ENCODE measurements at regions not wholly inside any gene's neighbourhood (a gene's known extent, or its start where the extent isn't known, plus 50 kb on each side); places are given as distances from the start of the nearest gene placed in this dataset.

DNA sequence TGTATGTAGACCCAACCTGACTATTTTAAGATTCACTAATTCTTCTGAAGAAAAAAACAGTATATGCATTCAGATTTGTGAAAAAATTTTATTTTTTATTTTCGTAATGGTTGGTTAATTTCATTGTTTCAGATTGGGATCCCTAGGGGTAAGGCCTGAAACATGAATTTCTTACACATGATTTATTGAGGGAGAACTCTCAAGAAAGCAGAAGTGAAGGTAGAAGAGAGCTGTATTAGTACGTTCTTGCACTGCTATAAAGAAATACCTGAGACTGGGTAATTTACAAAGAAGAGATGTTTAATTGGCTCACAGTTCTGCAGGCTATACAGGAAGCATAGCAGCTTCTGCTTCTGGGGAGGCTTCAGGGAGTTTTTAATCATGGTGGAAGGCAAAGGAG, 611.9 kb upstream of the TECRL start:
- ATAC-seq, result no peak
- H3K4me1 ChIP-seq (ENCODE audit: control insufficient read depth in 1 of 2, insufficient read depth in 2 of 2, low read length in 2 of 2), result no peaks in the 10 kb centered on the region
- H3K27me3 ChIP-seq (ENCODE audit: insufficient read depth, low read length), result no peaks in the 10 kb centered on the region
- no peak overlapping the region for H3K4me2 ChIP-seq (ENCODE audit: low read length)
- no peaks in the 10 kb centered on the region for H3K36me3 ChIP-seq (ENCODE audit: control insufficient read depth in 1 of 2, insufficient read depth in 2 of 2, low read length in 2 of 2)
- H3K9me3 ChIP-seq (ENCODE audit: control insufficient read depth in 1 of 2, insufficient read depth in 1 of 2, low read depth in 1 of 2, low read length in 2 of 2), result peaks cover 3 to 7% of the 10 kb centered on the region in 2 experiments; a peak in 2 of 4 replicates
- H3K27ac ChIP-seq (ENCODE audit: low read depth, low read length), result no peak overlapping the region
- ChIA-PET CTCF (no interaction called here), POLR2A (no interaction called here), RAD21 (ENCODE audit: low non-redundant PET in 1 of 2, low total read pairs in 2 of 2, uncharacterized antibody in 2 of 2, unreplicated experiment in 2 of 2) (no interaction called here)
- DNase-seq (ENCODE audit: low read depth, low spot score), result no peak
- BruUV-seq (replicated peaks), result no TSS peak
- no peak overlapping the region for H3K9ac ChIP-seq (ENCODE audit: low read length)
- H3K79me2 ChIP-seq (ENCODE audit: insufficient read depth, low read length), result no peaks in the 10 kb centered on the region
- no peaks in the 10 kb centered on the region for H4K20me1 ChIP-seq (ENCODE audit: insufficient read depth)
- intact Hi-C loops (cut with micrococcal nuclease), result no loop called here
- H2AFZ ChIP-seq (ENCODE audit: low read depth, low read length, poor library complexity, severe bottlenecking), result no peak overlapping the region
- no peaks in the 10 kb centered on the region for H3K9me2 ChIP-seq (ENCODE audit: insufficient read depth)
- H3K4me3 ChIP-seq (replicated peaks in 1 of 2; ENCODE audit: low read depth in 1 of 2, low read length in 2 of 2), result no peak overlapping the region
- TF ChIP-seq, protein P1, sequence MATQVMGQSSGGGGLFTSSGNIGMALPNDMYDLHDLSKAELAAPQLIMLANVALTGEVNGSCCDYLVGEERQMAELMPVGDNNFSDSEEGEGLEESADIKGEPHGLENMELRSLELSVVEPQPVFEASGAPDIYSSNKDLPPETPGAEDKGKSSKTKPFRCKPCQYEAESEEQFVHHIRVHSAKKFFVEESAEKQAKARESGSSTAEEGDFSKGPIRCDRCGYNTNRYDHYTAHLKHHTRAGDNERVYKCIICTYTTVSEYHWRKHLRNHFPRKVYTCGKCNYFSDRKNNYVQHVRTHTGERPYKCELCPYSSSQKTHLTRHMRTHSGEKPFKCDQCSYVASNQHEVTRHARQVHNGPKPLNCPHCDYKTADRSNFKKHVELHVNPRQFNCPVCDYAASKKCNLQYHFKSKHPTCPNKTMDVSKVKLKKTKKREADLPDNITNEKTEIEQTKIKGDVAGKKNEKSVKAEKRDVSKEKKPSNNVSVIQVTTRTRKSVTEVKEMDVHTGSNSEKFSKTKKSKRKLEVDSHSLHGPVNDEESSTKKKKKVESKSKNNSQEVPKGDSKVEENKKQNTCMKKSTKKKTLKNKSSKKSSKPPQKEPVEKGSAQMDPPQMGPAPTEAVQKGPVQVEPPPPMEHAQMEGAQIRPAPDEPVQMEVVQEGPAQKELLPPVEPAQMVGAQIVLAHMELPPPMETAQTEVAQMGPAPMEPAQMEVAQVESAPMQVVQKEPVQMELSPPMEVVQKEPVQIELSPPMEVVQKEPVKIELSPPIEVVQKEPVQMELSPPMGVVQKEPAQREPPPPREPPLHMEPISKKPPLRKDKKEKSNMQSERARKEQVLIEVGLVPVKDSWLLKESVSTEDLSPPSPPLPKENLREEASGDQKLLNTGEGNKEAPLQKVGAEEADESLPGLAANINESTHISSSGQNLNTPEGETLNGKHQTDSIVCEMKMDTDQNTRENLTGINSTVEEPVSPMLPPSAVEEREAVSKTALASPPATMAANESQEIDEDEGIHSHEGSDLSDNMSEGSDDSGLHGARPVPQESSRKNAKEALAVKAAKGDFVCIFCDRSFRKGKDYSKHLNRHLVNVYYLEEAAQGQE (IDR thresholded peaks at IDR 0.05; ENCODE audit: low read depth), result no peak
- TF ChIP-seq SRF (IDR thresholded peaks at IDR 0.05; ENCODE audit: low read depth) (no peak), RAD21 (IDR thresholded peaks at IDR 0.05; ENCODE audit: low read depth) (no peak), ZNF274 (IDR thresholded peaks at IDR 0.05; ENCODE audit: low read depth, low read length) (no peak), CBX3 (IDR thresholded peaks at IDR 0.05; ENCODE audit: low read depth) (no peak), POLR2A (IDR thresholded peaks at IDR 0.05; ENCODE audit: borderline replicate concordance, extremely low read depth, insufficient read depth, insufficient read length) (no peak), CEBPB (IDR thresholded peaks at IDR 0.05; ENCODE audit: low read depth) (no peak), ZFX (IDR thresholded peaks at IDR 0.05) (no peak), TCF7L2 (IDR thresholded peaks at IDR 0.05; ENCODE audit: borderline replicate concordance, extremely low read depth, insufficient read depth, insufficient read length) (no peak), SP1 (IDR thresholded peaks at IDR 0.05; ENCODE audit: low read depth) (no peak), JUND (IDR thresholded peaks at IDR 0.05) (no peak)
- TF ChIP-seq, protein P2, sequence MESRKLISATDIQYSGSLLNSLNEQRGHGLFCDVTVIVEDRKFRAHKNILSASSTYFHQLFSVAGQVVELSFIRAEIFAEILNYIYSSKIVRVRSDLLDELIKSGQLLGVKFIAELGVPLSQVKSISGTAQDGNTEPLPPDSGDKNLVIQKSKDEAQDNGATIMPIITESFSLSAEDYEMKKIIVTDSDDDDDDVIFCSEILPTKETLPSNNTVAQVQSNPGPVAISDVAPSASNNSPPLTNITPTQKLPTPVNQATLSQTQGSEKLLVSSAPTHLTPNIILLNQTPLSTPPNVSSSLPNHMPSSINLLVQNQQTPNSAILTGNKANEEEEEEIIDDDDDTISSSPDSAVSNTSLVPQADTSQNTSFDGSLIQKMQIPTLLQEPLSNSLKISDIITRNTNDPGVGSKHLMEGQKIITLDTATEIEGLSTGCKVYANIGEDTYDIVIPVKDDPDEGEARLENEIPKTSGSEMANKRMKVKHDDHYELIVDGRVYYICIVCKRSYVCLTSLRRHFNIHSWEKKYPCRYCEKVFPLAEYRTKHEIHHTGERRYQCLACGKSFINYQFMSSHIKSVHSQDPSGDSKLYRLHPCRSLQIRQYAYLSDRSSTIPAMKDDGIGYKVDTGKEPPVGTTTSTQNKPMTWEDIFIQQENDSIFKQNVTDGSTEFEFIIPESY (IDR thresholded peaks at IDR 0.05; ENCODE audit: extremely low read depth, insufficient replicate concordance, low read length), result no peak
- TF ChIP-seq, protein P3, sequence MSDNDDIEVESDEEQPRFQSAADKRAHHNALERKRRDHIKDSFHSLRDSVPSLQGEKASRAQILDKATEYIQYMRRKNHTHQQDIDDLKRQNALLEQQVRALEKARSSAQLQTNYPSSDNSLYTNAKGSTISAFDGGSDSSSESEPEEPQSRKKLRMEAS (IDR thresholded peaks at IDR 0.05), result no peak

All from HCT116 (cell line).